Gastrocnemius medialis (tissue), 4 donors: ENCODE measurements at regions not wholly inside any gene's neighbourhood (a gene's known extent, or its start where the extent isn't known, plus 50 kb on each side); places are given as distances from the start of the nearest gene placed in this dataset.

Source experiments
- ATAC-seq, 2 donors: fragments of 150-250 bp; one replicate each; pipeline ENCODE4 v1.9.1; 2016
- DNase-seq, 2 donors: peaks; one replicate each; pipeline ENCODE4 v3.0.0-alpha.2; 2019
- H3K27ac ChIP-seq, 4 donors: fragments of 200-600 bp; sonication (generic); 1 replicate in 1 of 4; 2 replicates in 3 of 4; pipeline ENCODE4 v1.5.1; 2016 to 2018; ENCODE audit warnings: mild to moderate bottlenecking in 2 of 4, moderate library complexity in 1 of 4
- H3K27me3 ChIP-seq, 3 donors: fragments of 200-600 bp; sonication (generic) in 2 of 3; 1 replicate in 1 of 3; 2 replicates in 2 of 3; pipeline versions ENCODE4 v1.5.1 to v1.6.0; 2016 to 2019; ENCODE audit warnings: mild to moderate bottlenecking in 1 of 3, moderate library complexity in 1 of 3
- H3K36me3 ChIP-seq, 2 donors: fragments of 200-600 bp; sonication (generic) in 1 of 2; one replicate each; pipeline ENCODE4 v1.5.1; 2017 to 2018
- H3K4me1 ChIP-seq, 2 donors: fragments of 200-600 bp; sonication (generic) in 1 of 2; one replicate each; pipeline ENCODE4 v1.5.1; 2016 to 2017; ENCODE audit warnings: mild to moderate bottlenecking in 2 of 2
- H3K4me3 ChIP-seq, 4 donors: fragments of 200-600 bp; sonication (generic) in 3 of 4; 1 replicate in 1 of 4; 2 replicates in 3 of 4; pipeline ENCODE4 v1.5.1; 2016 to 2019; ENCODE audit warnings: mild to moderate bottlenecking in 2 of 4
- H3K9me3 ChIP-seq, 3 donors: fragments of 200-600 bp; sonication (generic) in 2 of 3; 1 replicate in 1 of 3; 2 replicates in 2 of 3; pipeline ENCODE4 v1.5.1; 2016 to 2019
- POLR2A ChIP-seq, 2 donors: fragments of 450-650 bp; IDR thresholded peaks; one replicate each; pipeline ENCODE4 v1.6.1; 2017; ENCODE audit warnings: antibody characterized with exemption in 2 of 2, mild to moderate bottlenecking in 2 of 2, moderate library complexity in 2 of 2
- in situ Hi-C, 4 donors: fragments of 200-750 bp; cut with MboI; loops; one replicate each; pipeline versions ENCODE4 v1.15.0 to v1.8.0; 2017; ENCODE audit warnings: low sequenced_read_pairs in 4 of 4
- intact Hi-C: fragments of 100-400 bp; cut with DNase I; formaldehyde crosslinking; loops from one replicate; pipeline ENCODE4 v1.15.1; 2023; ENCODE audit warnings: low total_unique reads
- TF ChIP-seq, protein P1 (sequence below), 5 experiments: fragments of 450-650 bp in 3 of 5; fragments of 200-600 bp in 2 of 5; sonication (generic) in 2 of 5; IDR thresholded peaks in 4 of 5; conservative IDR thresholded peaks in 1 of 5; 1 replicate in 4 of 5; 2 replicates in 1 of 5; pipeline ENCODE4 v1.5.1; 2016 to 2019; ENCODE audit warnings: antibody characterized with exemption in 5 of 5, mild to moderate bottlenecking in 3 of 5, moderate library complexity in 3 of 5

DNA sequence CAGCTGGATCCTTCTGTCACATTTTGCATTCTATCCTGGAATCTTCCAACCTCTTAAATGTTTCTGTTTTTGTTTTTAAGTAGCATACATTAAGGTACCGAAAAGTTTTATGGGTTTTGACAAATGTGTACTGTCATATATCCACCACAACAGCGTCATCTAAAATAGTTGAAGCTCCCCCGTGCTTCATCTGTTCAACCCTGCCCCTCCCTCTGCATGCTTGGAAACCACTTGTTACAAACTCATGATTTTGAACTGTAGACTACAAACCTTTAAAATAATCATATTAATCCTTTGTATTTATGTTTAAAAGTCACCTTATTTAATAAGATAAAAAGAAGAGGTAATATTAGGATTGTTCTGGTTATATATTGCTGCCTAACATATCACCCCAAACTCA lies 182.8 kb upstream of the SMIM30 start:
- Histone ChIP-seq H3K27me3 (no peaks in the 10 kb centered on the region), H3K4me1 (no peaks in the 10 kb centered on the region), H3K4me3 (no peak overlapping the region), H3K27ac (no peak overlapping the region), H3K36me3 (no peaks in the 10 kb centered on the region), H3K9me3 (no peaks in the 10 kb centered on the region)
- DNase-seq, result no peak
- TF ChIP-seq POLR2A (IDR thresholded peaks at IDR 0.05), result no peak
- TF ChIP-seq, protein P1, sequence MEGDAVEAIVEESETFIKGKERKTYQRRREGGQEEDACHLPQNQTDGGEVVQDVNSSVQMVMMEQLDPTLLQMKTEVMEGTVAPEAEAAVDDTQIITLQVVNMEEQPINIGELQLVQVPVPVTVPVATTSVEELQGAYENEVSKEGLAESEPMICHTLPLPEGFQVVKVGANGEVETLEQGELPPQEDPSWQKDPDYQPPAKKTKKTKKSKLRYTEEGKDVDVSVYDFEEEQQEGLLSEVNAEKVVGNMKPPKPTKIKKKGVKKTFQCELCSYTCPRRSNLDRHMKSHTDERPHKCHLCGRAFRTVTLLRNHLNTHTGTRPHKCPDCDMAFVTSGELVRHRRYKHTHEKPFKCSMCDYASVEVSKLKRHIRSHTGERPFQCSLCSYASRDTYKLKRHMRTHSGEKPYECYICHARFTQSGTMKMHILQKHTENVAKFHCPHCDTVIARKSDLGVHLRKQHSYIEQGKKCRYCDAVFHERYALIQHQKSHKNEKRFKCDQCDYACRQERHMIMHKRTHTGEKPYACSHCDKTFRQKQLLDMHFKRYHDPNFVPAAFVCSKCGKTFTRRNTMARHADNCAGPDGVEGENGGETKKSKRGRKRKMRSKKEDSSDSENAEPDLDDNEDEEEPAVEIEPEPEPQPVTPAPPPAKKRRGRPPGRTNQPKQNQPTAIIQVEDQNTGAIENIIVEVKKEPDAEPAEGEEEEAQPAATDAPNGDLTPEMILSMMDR (IDR thresholded peaks at IDR 0.05 in 4 of 5, conservative IDR thresholded peaks at IDR 0.05 in 1 of 5), result no peak
- intact Hi-C loops, result no loop called here
- no peak for ATAC-seq
- in situ Hi-C loops, result no loop called here

- Histone ChIP-seq H3K4me3 (no peak overlapping the region), H3K27ac (no peak overlapping the region), H3K36me3 (no peaks in the 10 kb centered on the region), H3K9me3 (no peaks in the 10 kb centered on the region), H3K4me1 (no peaks in the 10 kb centered on the region), H3K27me3 (no peaks in the 10 kb centered on the region)
- in situ Hi-C loops (no loop called here), intact Hi-C loops (no loop called here)
- TF ChIP-seq POLR2A (IDR thresholded peaks at IDR 0.05), result no peak
- TF ChIP-seq, protein P1 (IDR thresholded peaks at IDR 0.05 in 4 of 5, conservative IDR thresholded peaks at IDR 0.05 in 1 of 5), result no peak
- DNase-seq, result no peak
- no peak for ATAC-seq
Measured at GRCh38 chr7:113299748-113300147, 181.4 kb upstream of the SMIM30 start.

- H3K36me3 ChIP-seq, result no peaks in the 10 kb centered on the region
- intact Hi-C loops (no loop called here), in situ Hi-C loops (no loop called here)
- H3K4me1 ChIP-seq, result no peaks in the 10 kb centered on the region
- H3K4me3 ChIP-seq, result no peak overlapping the region
- ATAC-seq, result no peak
- H3K27ac ChIP-seq, result no peak overlapping the region
- DNase-seq, result no peak
- no peaks in the 10 kb centered on the region for H3K9me3 ChIP-seq
- TF ChIP-seq POLR2A (IDR thresholded peaks at IDR 0.05), result no peak
- TF ChIP-seq, protein P1 (IDR thresholded peaks at IDR 0.05 in 4 of 5, conservative IDR thresholded peaks at IDR 0.05 in 1 of 5), result no peak
- H3K27me3 ChIP-seq, result no peaks in the 10 kb centered on the region
Measured at GRCh38 chr7:113298501-113298900, 180.1 kb upstream of the SMIM30 start.

DNA sequence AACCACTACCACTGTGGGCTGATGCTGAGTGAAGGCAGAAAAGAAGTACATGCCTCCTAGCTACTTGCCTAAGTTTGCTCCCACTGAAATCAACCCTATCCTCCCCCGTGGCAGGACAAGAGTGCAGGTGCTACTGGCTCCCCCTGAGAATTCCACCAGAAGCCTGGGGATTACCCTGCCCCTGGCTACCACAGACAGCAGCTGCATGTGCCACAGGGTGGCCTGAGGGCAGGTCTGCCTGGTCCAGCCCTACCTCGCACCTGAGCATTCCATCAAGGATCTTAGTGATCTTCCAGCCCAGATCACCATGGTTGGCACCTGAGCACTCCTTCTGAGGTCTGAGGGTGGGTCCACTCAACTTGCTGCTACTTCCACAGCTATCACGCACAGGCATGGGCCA lies 176.4 kb upstream of the SMIM30 start:
- Histone ChIP-seq H3K4me3 (no peak overlapping the region), H3K9me3 (no peaks in the 10 kb centered on the region), H3K27me3 (no peaks in the 10 kb centered on the region), H3K4me1 (no peaks in the 10 kb centered on the region), H3K36me3 (no peaks in the 10 kb centered on the region), H3K27ac (no peak overlapping the region)
- DNase-seq, result no peak
- in situ Hi-C loops, result no loop called here
- ATAC-seq, result no peak
- intact Hi-C loops, result no loop called here
- TF ChIP-seq, protein P1 (IDR thresholded peaks at IDR 0.05 in 4 of 5, conservative IDR thresholded peaks at IDR 0.05 in 1 of 5), result no peak
- no peak for TF ChIP-seq POLR2A (IDR thresholded peaks at IDR 0.05)

DNA sequence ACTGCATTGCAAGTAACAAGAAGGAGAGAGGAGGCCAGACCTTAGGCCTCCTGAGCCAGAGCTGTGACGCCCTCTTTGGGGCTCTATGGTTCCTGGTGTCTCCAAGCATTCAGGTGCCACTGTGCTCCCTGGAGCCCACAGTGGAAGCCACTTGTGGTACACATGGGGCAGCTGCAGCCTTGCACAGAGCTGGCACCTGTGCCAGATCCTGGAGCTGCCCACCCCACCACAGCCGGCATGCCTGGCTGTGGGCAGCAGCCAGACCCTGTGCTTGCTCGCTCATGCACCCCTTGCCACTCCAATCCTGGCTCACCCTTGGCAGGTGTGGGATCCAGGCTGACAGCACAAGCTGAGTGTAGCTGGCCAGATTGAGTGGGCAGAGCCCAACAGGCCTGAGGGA lies 173.8 kb upstream of the SMIM30 start:
- intact Hi-C loops, result no loop called here
- TF ChIP-seq, protein P1 (IDR thresholded peaks at IDR 0.05 in 4 of 5, conservative IDR thresholded peaks at IDR 0.05 in 1 of 5), result no peak
- TF ChIP-seq POLR2A (IDR thresholded peaks at IDR 0.05), result no peak
- Histone ChIP-seq H3K36me3 (no peaks in the 10 kb centered on the region), H3K4me1 (no peaks in the 10 kb centered on the region), H3K4me3 (no peak overlapping the region), H3K27me3 (no peaks in the 10 kb centered on the region), H3K27ac (no peak overlapping the region), H3K9me3 (no peaks in the 10 kb centered on the region)
- ATAC-seq, result no peak
- in situ Hi-C loops, result no loop called here
- DNase-seq, result no peak
